Stimulated activated effector memory CD8-positive, alpha-beta T cell treated with anti-CD3 and anti-CD28 coated beads, Interleukin-12 subunit alpha, Interleukin-12 subunit beta, amount 100 ng/mL, for 72 hours (primary cell): ENCODE measurements at regions not wholly inside any gene's neighbourhood (a gene's known extent, or its start where the extent isn't known, plus 50 kb on each side); places are given as distances from the start of the nearest gene placed in this dataset.

Experiments
- ATAC-seq: fragments of 150-1000 bp; cut with Tn5 transposase; 2 replicates; pipeline ENCODE4 v1.10.0; 2021
- DNase-seq, 2 donors: peaks; one replicate each; pipeline ENCODE4 v3.0.0; 2021 to 2022; ENCODE audit warnings: low spot score in 2 of 2
- H3K27ac Mint-ChIP-seq: one replicate; pipeline ENCODE4 v1.8.0; 2022; ENCODE audit warnings: mild to moderate bottlenecking, mixed read lengths
- H3K36me3 Mint-ChIP-seq: one replicate; pipeline ENCODE4 v1.8.0; 2022; ENCODE audit warnings: mild to moderate bottlenecking, mixed read lengths
- H3K4me1 Mint-ChIP-seq: one replicate; pipeline ENCODE4 v1.8.0; 2022; ENCODE audit warnings: mixed read lengths
- H3K4me3 Mint-ChIP-seq: one replicate; pipeline ENCODE4 v1.8.0; 2022; ENCODE audit warnings: mild to moderate bottlenecking, mixed read lengths
- H3K9me3 Mint-ChIP-seq: one replicate; pipeline ENCODE4 v1.8.0; 2022; ENCODE audit warnings: mixed read lengths

DNA sequence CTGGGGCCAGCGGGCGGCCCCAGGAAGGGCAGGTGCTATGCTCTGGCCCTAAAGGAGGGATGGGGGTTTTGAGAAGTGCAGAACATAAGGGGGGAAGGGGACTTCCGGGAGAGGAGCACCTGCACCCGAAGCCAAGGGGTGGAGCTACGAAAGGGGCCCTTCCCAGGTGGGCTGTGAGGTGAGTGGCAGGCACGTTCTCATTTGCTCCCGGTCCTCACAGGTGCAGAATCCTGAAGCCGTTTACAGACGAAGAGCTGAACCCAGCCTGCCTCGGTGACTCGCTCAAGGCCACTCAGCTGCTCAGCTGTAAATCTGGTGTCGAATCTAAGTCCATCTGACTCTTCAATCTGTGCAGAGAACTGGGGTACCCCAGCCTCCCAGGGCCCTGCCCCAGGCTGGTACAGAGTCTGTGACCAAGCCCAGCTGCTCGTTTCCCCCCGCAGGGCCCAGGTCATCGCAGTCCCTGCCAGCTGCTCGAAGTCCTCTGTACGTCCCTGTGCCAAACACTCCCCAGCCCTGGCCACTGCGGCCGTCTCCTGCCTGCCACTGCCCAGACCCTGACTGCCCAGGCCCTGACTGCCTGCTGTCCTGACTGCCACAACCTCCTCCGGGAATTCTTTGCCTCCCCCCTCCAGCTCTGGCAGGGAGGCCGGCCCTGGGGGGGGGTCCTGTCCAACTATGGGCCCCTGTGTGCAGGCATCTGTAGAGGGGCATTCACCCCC lies 53.8 kb upstream of the RXRA start:
- H3K9me3 Mint-ChIP-seq = no peaks in the 10 kb centered on the region
- H3K27ac Mint-ChIP-seq = no peak overlapping the region
- no peak for DNase-seq
- H3K36me3 Mint-ChIP-seq = no peaks in the 10 kb centered on the region
- ATAC-seq = no peak
- H3K4me3 Mint-ChIP-seq = no peak overlapping the region
- H3K4me1 Mint-ChIP-seq = peaks cover 7% of the 10 kb centered on the region

DNA sequence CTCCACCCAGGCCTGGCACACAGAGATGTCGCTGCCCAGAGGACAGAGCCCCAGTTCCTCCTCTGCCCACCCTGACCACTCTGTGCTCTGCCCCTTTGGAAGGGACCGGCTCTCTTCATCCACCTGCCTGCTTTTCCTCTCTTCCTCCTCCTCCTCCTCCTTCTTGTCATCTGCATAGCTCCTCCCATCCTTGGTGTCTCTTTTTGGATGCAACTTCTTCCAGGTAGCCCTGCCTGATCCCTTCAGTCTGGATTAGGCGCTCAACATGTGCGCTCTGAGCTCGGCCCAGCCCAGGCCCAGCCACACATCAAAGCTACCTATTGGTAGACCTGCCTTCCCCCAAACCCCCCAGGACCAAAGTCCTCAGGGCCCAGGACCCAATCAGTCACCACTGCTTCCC lies 52.6 kb upstream of the RXRA start:
- ATAC-seq (no peak), DNase-seq (no peak)
- no peaks in the 10 kb centered on the region for H3K4me1 Mint-ChIP-seq
- no peaks in the 10 kb centered on the region for H3K9me3 Mint-ChIP-seq
- H3K36me3 Mint-ChIP-seq = no peaks in the 10 kb centered on the region
- no peak overlapping the region for H3K27ac Mint-ChIP-seq
- H3K4me3 Mint-ChIP-seq = no peak overlapping the region

DNA sequence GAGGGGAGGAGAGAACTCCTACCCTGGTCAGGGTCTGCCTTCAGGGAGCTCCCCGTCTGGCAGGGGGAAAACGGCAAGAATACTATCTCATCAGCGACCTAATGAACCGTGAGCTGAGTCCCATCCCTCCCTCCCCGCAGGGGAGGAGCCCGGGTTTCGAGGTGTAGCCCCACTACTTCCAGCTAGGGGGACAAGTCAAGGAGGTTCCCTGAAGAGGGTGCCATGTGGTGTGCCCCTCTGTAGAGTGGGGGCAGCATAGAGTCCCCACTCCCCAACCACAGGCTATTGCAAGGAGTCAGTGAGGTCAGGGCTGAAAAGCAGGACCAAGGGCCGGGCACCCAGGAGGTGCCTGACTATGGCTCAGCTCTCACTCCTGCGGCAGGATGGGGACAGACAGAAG lies 50.9 kb upstream of the RXRA start:
- Mint-ChIP-seq H3K4me1 (no peaks in the 10 kb centered on the region), H3K36me3 (no peaks in the 10 kb centered on the region), H3K9me3 (no peaks in the 10 kb centered on the region), H3K4me3 (no peak overlapping the region), H3K27ac (no peak overlapping the region)
- no peak for DNase-seq
- no peak for ATAC-seq

DNA sequence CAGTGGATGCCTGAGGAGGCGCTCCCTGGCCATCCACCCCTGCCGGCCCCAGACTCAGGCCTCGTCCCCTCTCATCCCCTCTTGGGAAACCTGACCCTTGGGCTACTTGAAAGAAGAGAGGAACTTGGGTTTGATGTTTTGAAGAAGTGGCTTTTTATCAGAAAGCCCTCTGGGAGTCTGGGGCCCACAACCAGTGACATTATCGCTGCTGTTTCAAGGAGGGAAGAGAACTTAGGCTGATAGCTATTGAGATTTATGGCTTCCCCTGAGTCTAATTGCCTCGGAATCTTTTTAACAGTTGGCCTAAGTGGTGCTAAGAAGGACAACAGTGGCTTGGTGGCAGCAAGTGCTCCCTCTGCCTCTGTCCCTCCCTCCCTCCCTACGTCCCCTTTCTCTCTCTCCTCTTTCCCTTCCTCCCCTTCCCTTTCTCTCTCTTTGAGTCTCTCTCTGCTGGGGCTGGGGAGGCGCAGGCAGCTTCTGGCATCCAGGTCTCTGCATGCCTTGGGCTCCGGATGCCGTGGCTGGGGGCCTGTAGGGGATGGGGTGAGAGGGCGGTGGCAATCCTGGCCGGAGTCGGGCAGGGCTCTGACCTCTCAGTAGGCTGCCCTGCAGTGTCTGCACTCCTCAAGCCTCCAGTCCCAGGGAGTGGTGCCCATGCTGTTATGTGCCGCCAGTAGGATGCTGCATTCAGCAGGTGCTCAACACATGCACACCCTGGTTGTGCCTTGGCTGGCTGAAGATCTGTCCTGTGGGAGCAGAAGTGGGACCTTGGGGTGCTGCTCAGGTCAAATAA lies 49.6 kb upstream of the RXRA start:
- no peak for ATAC-seq

More for the DNA sequence above, 49.6 kb upstream of the RXRA start:
- no peaks in the 10 kb centered on the region for H3K9me3 Mint-ChIP-seq
- no peaks in the 10 kb centered on the region for H3K4me1 Mint-ChIP-seq
- no peak for DNase-seq
- H3K4me3 Mint-ChIP-seq = no peak overlapping the region
- no peaks in the 10 kb centered on the region for H3K36me3 Mint-ChIP-seq
- no peak overlapping the region for H3K27ac Mint-ChIP-seq
